Tibial nerve (tissue), 4 donors: ENCODE measurements at regions not wholly inside any gene's neighbourhood (a gene's known extent, or its start where the extent isn't known, plus 50 kb on each side); places are given as distances from the start of the nearest gene placed in this dataset.

ENCODE experiments used
- CTCF ChIP-seq, 5 experiments: fragments of 200-600 bp in 3 of 5; fragments of 450-650 bp in 2 of 5; sonication (generic) in 3 of 5; IDR thresholded peaks; one replicate each; pipeline ENCODE4 v1.5.1; 2016 to 2019; ENCODE audit warnings: antibody characterized with exemption in 5 of 5, mild to moderate bottlenecking in 3 of 5, moderate library complexity in 2 of 5
- EP300 ChIP-seq, 2 donors: sonication (generic); formaldehyde crosslinking; IDR thresholded peaks; one replicate each; pipeline ENCODE4 v1.6.1; 2017; ENCODE audit warnings: antibody characterized with exemption in 2 of 2, mild to moderate bottlenecking in 1 of 2
- POLR2A ChIP-seq, 2 donors: fragments of 450-650 bp; IDR thresholded peaks; one replicate each; pipeline ENCODE4 v1.6.1; 2017; ENCODE audit warnings: antibody characterized with exemption in 2 of 2, mild to moderate bottlenecking in 2 of 2, moderate library complexity in 2 of 2

DNA sequence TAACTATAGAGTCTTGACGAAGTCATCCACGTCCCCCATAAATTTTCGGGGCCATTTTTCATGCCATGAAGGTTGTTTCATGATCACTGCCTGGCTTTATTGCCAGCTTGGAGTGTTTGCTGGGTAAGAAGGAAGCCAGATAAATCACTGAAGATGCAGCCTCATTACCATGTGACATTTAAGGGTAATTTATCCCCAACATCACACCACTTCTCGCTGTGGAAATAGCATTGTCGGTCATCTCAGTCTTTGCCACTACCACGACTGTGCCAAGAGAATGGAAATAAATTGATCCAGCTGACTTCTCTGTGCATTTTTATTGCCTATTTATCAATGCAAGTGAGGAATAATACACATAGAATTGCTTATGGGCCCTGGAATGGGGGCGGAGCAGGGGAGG lies 617.9 kb downstream of the AJAP1 start:
- TF ChIP-seq CTCF (IDR thresholded peaks at IDR 0.05), result no peak
- TF ChIP-seq POLR2A (IDR thresholded peaks at IDR 0.05), result no peak
- TF ChIP-seq EP300 (IDR thresholded peaks at IDR 0.05), result no peak
